PC-3 (cell line): ENCODE measurements at regions not wholly inside any gene's neighbourhood (a gene's known extent, or its start where the extent isn't known, plus 50 kb on each side); places are given as distances from the start of the nearest gene placed in this dataset.
A peak's percentile ranks its signal among the peaks of the same experiment; 100 is the strongest.

Source experiments
- ATAC-seq: fragments of 200-7000 bp; cut with Tn5 transposase; 2 replicates; pipeline ENCODE4 v1.9.1; 2020; ENCODE audit warnings: mild to moderate bottlenecking, moderate library complexity
- BruUV-seq: library from RNA; stranded (reverse); fragments of 400-500 nt; replicated peaks from 2 replicates; lab custom pipeline; 2021; lab: Mats Ljungman, UMichigan
- CTCF ChIA-PET: fragments of 300-600 bp; sonication (Branson Sonifier 250); formaldehyde crosslinking; loops from one replicate; lab custom pipeline; 2022; ENCODE audit warnings: antibody characterized with exemption; lab: Charles Lee
- POLR2A ChIA-PET: fragments of 300-600 bp; sonication (Branson Sonifier 250); formaldehyde crosslinking; loops from one replicate; lab custom pipeline; 2022; ENCODE audit warnings: antibody characterized with exemption; ENCODE audit not compliant: unreplicated experiment; lab: Charles Lee
- DNase-seq: peaks from one replicate; pipeline ENCODE4 v3.0.0-alpha.2; 2015
- H2AFZ ChIP-seq: fragments of 300-600 bp; sonication (generic); 2 replicates; pipeline ENCODE4 v1.6.0; 2016; ENCODE audit warnings: antibody characterized with exemption, low read length
- H3F3A ChIP-seq: fragments of 300-600 bp; sonication (generic); one replicate; pipeline ENCODE4 v1.6.0; 2017; ENCODE audit warnings: antibody characterized with exemption, low read length, control low read depth, mild to moderate bottlenecking; ENCODE audit not compliant: unreplicated experiment
- H3K27ac ChIP-seq: fragments of 300-600 bp; sonication (generic); 2 replicates; pipeline ENCODE4 v1.5.1; 2016; ENCODE audit warnings: mild to moderate bottlenecking, low read length
- H3K27me3 ChIP-seq: fragments of 300-600 bp; sonication (generic); 2 replicates; pipeline ENCODE4 v1.6.1; 2016; ENCODE audit warnings: low read length, mixed read lengths
- H3K36me3 ChIP-seq: fragments of 300-600 bp; sonication (generic); 2 replicates; pipeline ENCODE4 v1.6.1; 2016; ENCODE audit warnings: low read depth, mixed run types, low read length, mixed read lengths
- H3K4me1 ChIP-seq: fragments of 300-600 bp; sonication (generic); 2 replicates; pipeline ENCODE4 v1.5.1; 2016; ENCODE audit warnings: low read length; ENCODE audit not compliant: insufficient read depth
- H3K4me2 ChIP-seq: fragments of 300-600 bp; sonication (generic); 2 replicates; pipeline ENCODE4 v1.6.0; 2016; ENCODE audit warnings: low read length
- H3K4me3 ChIP-seq: fragments of 300-600 bp; sonication (generic); 2 replicates; pipeline ENCODE4 v1.5.1; 2016; ENCODE audit warnings: mild to moderate bottlenecking, low read length, mixed read lengths
- H3K79me2 ChIP-seq: fragments of 300-600 bp; sonication (generic); 2 replicates; pipeline ENCODE4 v1.6.1; 2017; ENCODE audit warnings: low read length, mixed read lengths
- H3K9ac ChIP-seq: fragments of 300-600 bp; sonication (generic); 2 replicates; pipeline ENCODE4 v1.6.0; 2016; ENCODE audit warnings: mild to moderate bottlenecking, low read length
- H3K9me2 ChIP-seq: fragments of 300-600 bp; sonication (generic); replicated peaks from 2 replicates; pipeline ENCODE4 v1.6.1; 2016; ENCODE audit warnings: mixed run types, low read length, mixed read lengths
- H3K9me3 ChIP-seq: fragments of 300-600 bp; sonication (generic); 2 replicates; pipeline ENCODE4 v1.6.1; 2016; ENCODE audit warnings: low read length, mixed read lengths
- H4K20me1 ChIP-seq: fragments of 300-600 bp; sonication (generic); 2 replicates; pipeline ENCODE4 v1.6.1; 2016; ENCODE audit warnings: low read length, mixed read lengths
- CTCF ChIP-seq: fragments of 300-600 bp; sonication (generic); conservative IDR thresholded peaks from 2 replicates; pipeline ENCODE4 v1.5.1; 2017; ENCODE audit warnings: antibody characterized with exemption, low read depth, mild to moderate bottlenecking, low read length
- EZH2 ChIP-seq: fragments of 300-600 bp; sonication (generic); IDR thresholded peaks from one replicate; pipeline ENCODE4 v1.6.1; 2017; ENCODE audit warnings: antibody characterized with exemption, mild to moderate bottlenecking, low read length; ENCODE audit not compliant: unreplicated experiment
- EZH2phosphoT487 ChIP-seq: fragments of 300-600 bp; sonication (generic); IDR thresholded peaks from 2 replicates; pipeline ENCODE4 v1.6.1; 2018; ENCODE audit warnings: mild to moderate bottlenecking, antibody characterized with exemption, low read length, borderline replicate concordance
- intact Hi-C: fragments of 100-400 bp; cut with micrococcal nuclease; formaldehyde crosslinking; loops from 2 replicates; pipeline ENCODE4 v1.9.0; 2023

- POLR2A ChIA-PET: no interaction called here
These were observed 71.4 kb upstream of the ARL4D start for GRCh38 chr17:43327421-43327820.

GRCh38 chr17:43326490-43327275 lies 72.1 kb upstream of the ARL4D start:
- DNase-seq (no peak), ATAC-seq (no peak)
- Histone ChIP-seq H3K9me3 (no peaks in the 10 kb centered on the region), H3K27ac (no peak overlapping the region), H3K9me2 (no peaks in the 10 kb centered on the region), H4K20me1 (no peaks in the 10 kb centered on the region), H3K4me3 (no peak overlapping the region), H3K36me3 (no peaks in the 10 kb centered on the region), H3K9ac (no peak overlapping the region), H3K27me3 (no peaks in the 10 kb centered on the region), H3K4me1 (peaks cover 15% of the 10 kb centered on the region; the same call in 1 of the 2 replicates), H2AFZ (no peak overlapping the region), H3K79me2 (no peaks in the 10 kb centered on the region), H3K4me2 (no peak overlapping the region), H3F3A (no peaks in the 10 kb centered on the region)
- intact Hi-C loops: no loop called here
- TF ChIP-seq CTCF: no peak
- ChIA-PET CTCF (no interaction called here), POLR2A (no interaction called here)
- no TSS peak for BruUV-seq

More at GRCh38 chr17:43327421-43327820, 71.4 kb upstream of the ARL4D start:
- Histone ChIP-seq H2AFZ (no peak overlapping the region), H3K27ac (no peak overlapping the region), H3K9ac (no peak overlapping the region), H3K9me3 (no peaks in the 10 kb centered on the region), H3K4me1 (peaks cover 15% of the 10 kb centered on the region; the same call in 1 of the 2 replicates), H3K36me3 (no peaks in the 10 kb centered on the region), H4K20me1 (no peaks in the 10 kb centered on the region), H3K4me3 (no peak overlapping the region), H3K79me2 (no peaks in the 10 kb centered on the region), H3K9me2 (no peaks in the 10 kb centered on the region), H3K4me2 (no peak overlapping the region), H3F3A (no peaks in the 10 kb centered on the region), H3K27me3 (no peaks in the 10 kb centered on the region)
- ATAC-seq: no peak
- intact Hi-C loops: no loop called here
- TF ChIP-seq CTCF (no peak), EZH2phosphoT487 (no peak), EZH2 (no peak)
- DNase-seq: peak; percentile 4
- BruUV-seq: no TSS peak
- CTCF ChIA-PET: no interaction called here

- intact Hi-C loops: no loop called here
- Histone ChIP-seq H2AFZ (no peak overlapping the region), H3K4me2 (no peak overlapping the region), H3K36me3 (no peaks in the 10 kb centered on the region), H3K27me3 (no peaks in the 10 kb centered on the region), H3K4me1 (peaks cover 15% of the 10 kb centered on the region; the same call in 1 of the 2 replicates), H3F3A (no peaks in the 10 kb centered on the region), H3K9ac (no peak overlapping the region), H3K9me3 (no peaks in the 10 kb centered on the region), H3K27ac (no peak overlapping the region), H3K9me2 (no peaks in the 10 kb centered on the region), H3K4me3 (no peak overlapping the region), H3K79me2 (no peaks in the 10 kb centered on the region), H4K20me1 (no peaks in the 10 kb centered on the region)
- CTCF ChIA-PET: no interaction called here
- DNase-seq (no peak), ATAC-seq (no peak)
- POLR2A ChIA-PET: no interaction called here
- TF ChIP-seq EZH2phosphoT487: no peak
- no TSS peak for BruUV-seq
These were observed 74.4 kb upstream of the ARL4D start for GRCh38 chr17:43324205-43324893.
